ENCODE measurements at regions not wholly inside any gene's neighbourhood (a gene's known extent, or its start where the extent isn't known, plus 50 kb on each side); places are given as distances from the start of the nearest gene placed in this dataset.
A peak's percentile ranks its signal among the peaks of the same experiment; 100 is the strongest.

DNA sequence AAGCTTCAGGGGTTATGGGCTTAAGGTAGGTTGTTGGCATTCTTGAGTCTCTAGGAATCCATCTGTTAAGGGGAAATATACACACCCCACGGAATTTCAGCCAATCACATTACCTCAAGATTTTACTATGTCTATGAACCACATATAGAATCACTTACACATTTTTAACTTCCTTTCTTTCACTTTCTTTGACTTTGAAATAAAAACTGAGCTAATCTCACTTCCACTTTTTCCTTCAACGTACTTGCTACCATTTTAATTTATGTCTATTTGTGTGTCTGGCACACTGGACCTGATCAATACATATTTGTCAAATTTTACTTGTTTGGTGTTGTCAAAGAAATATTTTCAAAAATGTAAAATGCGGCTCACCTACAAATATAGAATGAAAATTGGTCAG is 545.4 kb upstream of the JAG1 start:
- no peak for DNase-seq (ENCODE audit: insufficient read length, low spot score)
- peak; percentile 89 for TF ChIP-seq SPI1 (IDR thresholded peaks at IDR 0.05; ENCODE audit: low read depth, low read length)
- no peak for TF ChIP-seq POU2F2 (IDR thresholded peaks at IDR 0.05; ENCODE audit: low read depth, low read length)
- TF ChIP-seq TAF1 (IDR thresholded peaks at IDR 0.05; ENCODE audit: low read depth, low read length): no peak
- TF ChIP-seq PAX5 (IDR thresholded peaks at IDR 0.05; ENCODE audit: insufficient read depth, low read length, severe bottlenecking): no peak
- TF ChIP-seq POLR2A (IDR thresholded peaks at IDR 0.05; ENCODE audit: low read depth, low read length): no peak
- no peak for TF ChIP-seq POLR2AphosphoS5 (IDR thresholded peaks at IDR 0.05; ENCODE audit: low read depth, low read length)
- peak; percentile 66 for FAIRE-seq

DNA sequence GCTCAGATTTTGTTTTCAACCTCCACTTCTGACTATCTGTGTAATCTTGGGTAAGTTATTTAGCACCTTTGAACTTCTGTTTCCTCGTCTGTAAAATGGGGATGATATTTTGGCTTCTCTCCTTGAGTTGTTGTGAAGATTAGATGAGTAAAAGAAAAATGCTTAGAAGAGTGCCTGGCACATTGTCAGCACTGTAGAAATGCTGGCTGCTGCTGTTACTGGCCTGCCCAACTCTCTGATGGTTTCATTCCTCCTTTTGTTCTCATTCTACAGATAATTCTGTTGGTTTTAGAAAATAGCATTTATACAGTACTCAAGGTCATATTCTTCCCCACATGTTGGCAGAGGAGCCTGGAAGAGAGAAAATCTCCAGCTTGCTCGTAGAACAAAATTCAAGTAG is 547.2 kb upstream of the JAG1 start:
- TF ChIP-seq PAX5 (IDR thresholded peaks at IDR 0.05; ENCODE audit: insufficient read depth, low read length, severe bottlenecking): no peak
- FAIRE-seq (peak; percentile 50), DNase-seq (ENCODE audit: insufficient read length, low spot score) (no peak)

DNA sequence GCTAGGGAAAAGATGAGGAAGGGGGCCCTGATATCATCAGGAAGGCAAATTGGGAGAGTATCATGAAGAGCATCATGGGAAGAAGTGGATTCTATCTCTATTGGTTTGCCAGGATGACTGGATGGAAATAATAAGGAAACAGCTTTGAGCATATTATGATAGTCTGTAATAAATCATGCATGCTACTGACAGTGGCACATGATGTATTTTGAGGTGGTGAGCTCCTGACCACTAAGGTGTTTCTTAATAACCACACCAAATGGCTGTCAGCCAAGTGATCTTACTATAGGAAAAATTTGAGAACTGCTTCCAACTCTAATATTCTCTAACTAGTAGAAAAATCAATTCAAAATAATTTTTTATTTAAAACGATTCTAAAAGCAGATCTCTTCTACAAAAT is 548.4 kb upstream of the JAG1 start:
- DNase-seq (ENCODE audit: insufficient read length, low spot score): no peak
- peak; percentile 51 for FAIRE-seq
- no peak for TF ChIP-seq PAX5 (IDR thresholded peaks at IDR 0.05; ENCODE audit: insufficient read depth, low read length, severe bottlenecking)
- TF ChIP-seq POLR2AphosphoS5 (IDR thresholded peaks at IDR 0.05; ENCODE audit: low read depth, low read length): no peak
- no peak for TF ChIP-seq POLR2A (IDR thresholded peaks at IDR 0.05; ENCODE audit: low read depth, low read length)
- TF ChIP-seq SPI1 (IDR thresholded peaks at IDR 0.05; ENCODE audit: low read depth, low read length): no peak
- no peak for TF ChIP-seq POU2F2 (IDR thresholded peaks at IDR 0.05; ENCODE audit: low read depth, low read length)
- TF ChIP-seq TAF1 (IDR thresholded peaks at IDR 0.05; ENCODE audit: low read depth, low read length): no peak

DNA sequence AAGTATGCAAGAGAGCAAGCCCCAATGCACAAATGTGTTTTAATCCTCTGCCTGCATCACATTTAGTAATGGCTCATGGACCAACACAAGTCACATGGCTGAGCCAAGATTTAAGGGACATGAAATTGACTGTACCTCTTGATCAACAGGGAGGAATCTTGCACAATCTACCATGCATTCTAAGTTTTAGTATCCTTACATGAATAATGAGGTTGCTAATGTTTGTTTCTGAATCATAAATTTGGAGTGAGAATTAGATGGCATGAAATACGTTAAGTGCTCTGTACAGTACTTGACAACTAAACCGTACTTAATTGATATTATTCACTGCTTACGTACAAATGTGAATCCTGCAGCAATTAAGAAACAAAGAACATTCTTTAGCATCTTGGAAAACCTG is 553.8 kb upstream of the JAG1 start:
- TF ChIP-seq POLR2A (IDR thresholded peaks at IDR 0.05; ENCODE audit: low read depth, low read length): no peak
- DNase-seq (ENCODE audit: insufficient read length, low spot score): no peak
- no peak for FAIRE-seq

DNA sequence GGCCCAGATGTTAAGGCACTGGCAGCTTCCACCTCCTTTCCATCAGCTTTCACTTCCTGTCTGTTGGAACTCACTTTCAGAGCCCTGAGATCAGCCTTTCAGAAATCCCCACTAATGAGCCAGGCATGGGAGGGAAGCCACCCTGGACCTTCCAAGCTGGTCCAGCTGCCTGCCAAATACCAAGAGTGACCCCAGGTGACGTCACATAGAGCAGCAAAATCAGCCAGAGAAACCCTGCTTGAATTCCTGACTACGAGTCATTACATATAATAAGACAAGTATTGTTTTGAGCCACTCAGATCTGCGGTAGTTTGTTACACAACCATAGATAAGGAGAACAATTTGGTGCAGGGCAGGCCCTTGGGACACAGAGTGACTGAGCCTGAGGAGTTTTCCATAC is 556.0 kb upstream of the JAG1 start:
- FAIRE-seq (no peak), DNase-seq (ENCODE audit: insufficient read length, low spot score) (no peak)
- TF ChIP-seq POU2F2 (IDR thresholded peaks at IDR 0.05; ENCODE audit: low read depth, low read length): no peak
- TF ChIP-seq SPI1 (IDR thresholded peaks at IDR 0.05; ENCODE audit: low read depth, low read length): peak; percentile 70

DNA sequence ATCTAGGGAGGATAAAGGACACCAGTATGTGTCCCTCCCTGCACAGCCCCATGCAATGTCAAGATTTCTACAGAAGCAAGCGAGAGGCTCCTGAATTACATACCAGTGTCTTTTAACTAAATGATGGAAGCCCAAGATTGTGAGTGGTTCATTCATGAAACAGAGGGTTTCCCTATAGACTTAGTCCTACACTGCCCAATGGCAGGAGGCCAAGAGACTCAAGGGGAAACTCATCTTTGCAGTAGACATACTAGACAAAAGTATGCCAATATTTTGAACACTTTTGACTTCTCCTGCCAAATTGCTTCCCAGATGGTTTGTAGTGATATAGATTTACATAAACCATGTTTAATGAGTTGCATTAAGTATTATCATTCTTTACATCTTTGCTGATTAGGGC is 557.2 kb upstream of the JAG1 start:
- FAIRE-seq: no peak
- TF ChIP-seq SPI1 (IDR thresholded peaks at IDR 0.05; ENCODE audit: low read depth, low read length): no peak
- TF ChIP-seq POU2F2 (IDR thresholded peaks at IDR 0.05; ENCODE audit: low read depth, low read length): no peak
- TF ChIP-seq POLR2AphosphoS5 (IDR thresholded peaks at IDR 0.05; ENCODE audit: low read depth, low read length): no peak
- TF ChIP-seq PAX5 (IDR thresholded peaks at IDR 0.05; ENCODE audit: insufficient read depth, low read length, severe bottlenecking): no peak
- TF ChIP-seq TAF1 (IDR thresholded peaks at IDR 0.05; ENCODE audit: low read depth, low read length): no peak
- TF ChIP-seq POLR2A (IDR thresholded peaks at IDR 0.05; ENCODE audit: low read depth, low read length): no peak
- DNase-seq (ENCODE audit: insufficient read length, low spot score): no peak

DNA sequence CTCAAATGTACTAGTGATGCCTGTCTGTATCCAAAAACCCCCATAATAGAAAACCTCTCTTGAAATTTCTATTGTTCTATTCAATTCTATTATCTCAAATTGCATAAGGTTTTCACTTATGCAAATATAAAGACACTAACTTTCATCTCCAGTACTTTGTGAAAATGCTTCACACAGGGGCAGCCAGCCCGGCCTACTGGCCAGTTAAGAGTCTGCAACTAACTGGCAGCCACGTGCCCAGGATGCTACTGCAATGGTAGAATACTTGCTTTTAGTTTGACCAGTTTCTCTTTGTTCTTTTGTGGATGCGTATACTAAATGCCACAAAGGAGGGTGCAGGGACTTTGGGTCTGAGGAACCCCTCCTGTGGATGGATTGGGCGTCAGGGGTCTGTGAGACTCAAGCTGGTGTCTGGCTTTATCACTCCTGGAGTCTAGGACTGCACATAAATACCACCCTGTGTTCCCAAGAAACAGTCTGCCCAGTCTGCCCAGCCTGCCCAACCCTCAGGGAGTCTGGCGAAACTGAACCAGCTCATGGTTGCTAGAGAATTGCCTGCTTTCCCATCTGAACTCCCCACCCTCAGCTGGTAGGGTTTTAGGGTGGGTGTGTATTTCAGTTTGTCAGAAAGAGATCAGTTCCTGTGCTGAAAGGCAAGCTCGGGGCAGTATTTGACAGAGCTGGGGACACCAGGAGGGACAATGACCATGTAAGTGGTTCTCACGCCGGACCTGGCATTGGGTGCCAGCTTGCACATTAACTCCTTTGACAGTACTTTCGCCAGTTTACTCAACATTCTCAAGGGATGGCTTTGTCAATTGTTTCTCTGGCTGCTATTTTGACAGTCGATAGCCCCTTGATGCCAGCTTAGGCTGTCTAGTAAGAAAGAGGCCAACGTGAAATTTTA is 558.2 kb upstream of the JAG1 start:
- DNase-seq (ENCODE audit: insufficient read length, low spot score) (no peak), FAIRE-seq (no peak)
- TF ChIP-seq SPI1 (IDR thresholded peaks at IDR 0.05; ENCODE audit: low read depth, low read length) (no peak), POLR2AphosphoS5 (IDR thresholded peaks at IDR 0.05; ENCODE audit: low read depth, low read length) (no peak), PAX5 (IDR thresholded peaks at IDR 0.05; ENCODE audit: insufficient read depth, low read length, severe bottlenecking) (no peak), POU2F2 (IDR thresholded peaks at IDR 0.05; ENCODE audit: low read depth, low read length) (no peak), POLR2A (IDR thresholded peaks at IDR 0.05; ENCODE audit: low read depth, low read length) (no peak), TAF1 (IDR thresholded peaks at IDR 0.05; ENCODE audit: low read depth, low read length) (no peak)

DNA sequence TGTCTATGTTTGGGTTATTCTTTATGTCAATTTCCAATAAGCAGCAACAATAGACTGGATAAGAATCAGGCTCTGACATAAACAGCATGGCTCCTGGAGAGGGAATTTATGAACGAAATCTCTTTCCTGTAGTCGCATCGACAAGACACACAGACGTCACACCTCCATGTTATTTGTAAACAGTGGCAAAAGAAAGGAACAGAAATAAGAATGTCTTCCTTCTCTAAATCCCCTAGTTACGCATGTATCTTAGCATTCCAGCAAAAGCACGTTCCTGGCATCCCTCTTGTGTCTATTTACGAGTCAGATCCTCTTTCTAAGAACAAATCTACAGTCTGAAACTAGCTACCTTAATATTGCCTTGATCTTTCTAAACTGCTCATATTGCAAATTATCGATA is 559.1 kb upstream of the JAG1 start:
- TF ChIP-seq POU2F2 (IDR thresholded peaks at IDR 0.05; ENCODE audit: low read depth, low read length): no peak
- TF ChIP-seq POLR2AphosphoS5 (IDR thresholded peaks at IDR 0.05; ENCODE audit: low read depth, low read length): no peak
- FAIRE-seq: no peak
- no peak for DNase-seq (ENCODE audit: insufficient read length, low spot score)

DNA sequence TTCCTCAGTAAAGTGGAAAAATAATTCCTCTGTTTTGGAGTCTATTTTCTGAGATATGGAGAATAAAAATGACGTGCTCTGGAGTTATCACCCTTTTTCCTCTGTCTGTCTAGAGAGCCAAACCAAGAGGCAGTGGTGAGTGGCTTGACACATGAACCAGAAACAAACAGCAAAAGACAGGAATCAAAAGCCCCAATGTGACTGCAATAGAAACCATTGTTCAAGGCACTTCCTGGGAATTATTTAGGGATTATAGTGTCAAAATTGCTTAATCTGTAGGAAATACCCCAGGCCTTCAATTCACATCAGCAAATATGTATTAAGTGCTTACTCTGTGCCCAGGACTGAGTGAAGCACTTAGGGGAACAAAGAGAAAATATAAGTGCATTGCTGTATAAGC is 560.4 kb upstream of the JAG1 start:
- no peak for TF ChIP-seq PAX5 (IDR thresholded peaks at IDR 0.05; ENCODE audit: insufficient read depth, low read length, severe bottlenecking)
- FAIRE-seq (no peak), DNase-seq (ENCODE audit: insufficient read length, low spot score) (no peak)

DNA sequence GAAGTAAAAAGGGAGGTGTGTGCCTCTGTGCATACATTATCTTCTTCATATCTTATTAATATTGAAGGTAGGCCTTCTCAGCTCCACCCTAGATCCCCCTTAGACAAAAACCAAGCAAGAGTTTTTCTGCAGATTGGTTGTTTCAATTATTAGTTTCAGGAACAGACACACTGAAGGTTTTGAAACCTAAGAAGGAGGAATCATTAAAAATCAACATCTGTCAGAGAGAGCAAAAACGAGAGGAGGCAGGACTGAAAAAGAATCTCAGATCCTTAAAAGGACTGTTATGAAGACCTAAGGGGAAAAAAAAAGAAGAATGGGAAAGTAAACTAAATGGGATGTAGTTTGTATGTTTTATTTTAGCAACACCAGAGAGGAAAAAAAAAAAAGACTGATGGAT is 560.8 kb upstream of the JAG1 start:
- no peak for FAIRE-seq
- DNase-seq (ENCODE audit: insufficient read length, low spot score): no peak
- TF ChIP-seq PAX5 (IDR thresholded peaks at IDR 0.05; ENCODE audit: insufficient read depth, low read length, severe bottlenecking) (no peak), SPI1 (IDR thresholded peaks at IDR 0.05; ENCODE audit: low read depth, low read length) (peak; percentile 38; the same call in 1 of the 2 replicates)

DNA sequence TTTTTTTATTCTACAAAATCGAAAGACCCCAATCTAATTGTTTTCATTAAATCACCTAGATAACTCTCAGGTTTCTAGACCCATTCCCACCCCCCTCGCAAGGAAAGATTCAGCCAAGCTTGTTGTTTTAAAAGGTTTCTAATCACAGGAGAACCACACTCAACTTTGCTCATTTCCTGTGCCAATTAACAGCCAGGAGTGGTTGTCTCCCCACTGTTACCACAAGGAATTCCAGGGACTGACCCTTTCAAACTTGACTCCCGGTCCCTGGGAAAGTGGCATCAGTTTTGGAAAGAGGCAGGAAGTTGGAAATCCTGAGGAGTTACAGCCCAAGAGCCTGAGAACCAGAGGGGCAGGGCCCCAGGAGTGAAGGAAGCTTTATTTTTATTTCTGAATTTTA is 561.3 kb upstream of the JAG1 start:
- FAIRE-seq: no peak
- DNase-seq (ENCODE audit: insufficient read length, low spot score): no peak
- TF ChIP-seq POLR2A (IDR thresholded peaks at IDR 0.05; ENCODE audit: low read depth, low read length) (no peak), SPI1 (IDR thresholded peaks at IDR 0.05; ENCODE audit: low read depth, low read length) (no peak), POLR2AphosphoS5 (IDR thresholded peaks at IDR 0.05; ENCODE audit: low read depth, low read length) (no peak), POU2F2 (IDR thresholded peaks at IDR 0.05; ENCODE audit: low read depth, low read length) (no peak), TAF1 (IDR thresholded peaks at IDR 0.05; ENCODE audit: low read depth, low read length) (no peak), PAX5 (IDR thresholded peaks at IDR 0.05; ENCODE audit: insufficient read depth, low read length, severe bottlenecking) (no peak)
